IMR-90 (cell line): ENCODE measurements at regions not wholly inside any gene's neighbourhood (a gene's known extent, or its start where the extent isn't known, plus 50 kb on each side); places are given as distances from the start of the nearest gene placed in this dataset.

Experiments
- ATAC-seq: fragments of 200-7000 bp; cut with Tn5 transposase; 2 replicates; pipeline ENCODE4 v1.9.1; 2020; ENCODE audit warnings: low read depth, mild to moderate bottlenecking, moderate library complexity
- BruUV-seq: library from RNA; stranded (reverse); fragments of 400-500 nt; replicated peaks from 2 replicates; lab custom pipeline; 2021; lab: Mats Ljungman, UMichigan
- CTCF ChIA-PET: fragments of 300-600 bp; formaldehyde crosslinking; extraction: SDS; loops from one replicate; lab custom pipeline; 2021; ENCODE audit warnings: antibody characterized with exemption; lab: Yijun Ruan, JAX
- POLR2A ChIA-PET: fragments of 300-600 bp; sonication (Branson Sonifier 250); formaldehyde crosslinking; loops from one replicate; lab custom pipeline; 2022; ENCODE audit warnings: antibody characterized with exemption; ENCODE audit not compliant: unreplicated experiment; lab: Charles Lee
- DNase-seq: peaks from one replicate; pipeline ENCODE4 v3.0.0; 2013
- H2AFZ ChIP-seq: replicated peaks from 2 replicates; pipeline ENCODE3; 2013; ENCODE audit warnings: low read length, mild to moderate bottlenecking; ENCODE audit not compliant: poor library complexity
- H2AK5ac ChIP-seq: 2 replicates; pipeline ENCODE4 v1.6.1; 2013; ENCODE audit warnings: low read depth, low read length, inconsistent platforms
- H2AK9ac ChIP-seq: replicated peaks from 2 replicates; pipeline ENCODE3; 2013; ENCODE audit warnings: mild to moderate bottlenecking, low read depth, low read length, moderate library complexity; ENCODE audit not compliant: poor library complexity
- H2BK120ac ChIP-seq: 2 replicates; pipeline ENCODE4 v1.6.1; 2013; ENCODE audit warnings: low read depth, low read length, inconsistent platforms
- H2BK15ac ChIP-seq: 3 replicates; pipeline ENCODE4 v1.6.1; 2013; ENCODE audit warnings: low read depth, low read length, inconsistent platforms
- H2BK20ac ChIP-seq: 2 replicates; pipeline ENCODE4 v1.6.1; 2013; ENCODE audit warnings: low read depth, mild to moderate bottlenecking, inconsistent platforms, low read length, moderate library complexity
- H2BK5ac ChIP-seq: 2 replicates; pipeline ENCODE4 v1.6.1; 2013; ENCODE audit warnings: mild to moderate bottlenecking, low read depth, low read length, inconsistent platforms; ENCODE audit not compliant: poor library complexity, severe bottlenecking
- H3K14ac ChIP-seq: replicated peaks from 2 replicates; pipeline ENCODE4 v1.6.1; 2013; ENCODE audit warnings: low read depth, low read length, inconsistent platforms
- H3K18ac ChIP-seq: 2 replicates; pipeline ENCODE4 v1.6.1; 2013; ENCODE audit warnings: low read depth, low read length, control low read depth
- H3K23ac ChIP-seq: 2 replicates; pipeline ENCODE4 v1.6.1; 2013; ENCODE audit warnings: low read depth, low read length, inconsistent platforms
- H3K27ac ChIP-seq: 2 replicates; pipeline ENCODE4 v1.5.1; 2013; ENCODE audit warnings: mild to moderate bottlenecking, control low read depth, low read length; ENCODE audit not compliant: insufficient read depth
- H3K27me3 ChIP-seq: 2 replicates; pipeline ENCODE4 v1.6.1; 2013; ENCODE audit warnings: low read length; ENCODE audit not compliant: control insufficient read depth, insufficient read depth
- H3K36me3 ChIP-seq: 2 replicates; pipeline ENCODE4 v1.6.1; 2013; ENCODE audit warnings: low read length, mixed read lengths; ENCODE audit not compliant: control insufficient read depth, insufficient read depth
- H3K4ac ChIP-seq: 2 replicates; pipeline ENCODE4 v1.6.1; 2013; ENCODE audit warnings: low read depth, low read length, inconsistent platforms
- H3K4me1 ChIP-seq: 2 replicates; pipeline ENCODE4 v1.6.1; 2013; ENCODE audit warnings: low read length, mixed read lengths; ENCODE audit not compliant: control insufficient read depth, insufficient read depth
- H3K4me2 ChIP-seq: 2 replicates; pipeline ENCODE4 v1.6.1; 2013; ENCODE audit warnings: low read depth, mild to moderate bottlenecking, control low read depth, low read length, moderate library complexity
- H3K4me3 ChIP-seq: 2 replicates; pipeline ENCODE4 v1.5.1; 2013; ENCODE audit warnings: low read depth, mild to moderate bottlenecking, control low read depth, low read length, moderate library complexity; ENCODE audit not compliant: insufficient read depth
- H3K56ac ChIP-seq: 2 replicates; pipeline ENCODE4 v1.6.1; 2013; ENCODE audit warnings: low read length, inconsistent platforms; ENCODE audit not compliant: insufficient read depth; ENCODE audit errors: extremely low read depth
- H3K79me1 ChIP-seq, 2 experiments: 2 replicates each; pipeline ENCODE4 v1.6.1; 2013; ENCODE audit warnings: low read length in 2 of 2, inconsistent platforms in 1 of 2, low read depth in 1 of 2
- H3K9ac ChIP-seq: 2 replicates; pipeline ENCODE4 v1.6.1; 2013; ENCODE audit warnings: low read depth, low read length, control low read depth
- H3K9me1 ChIP-seq: 2 replicates; pipeline ENCODE4 v1.6.1; 2013; ENCODE audit warnings: low read length, inconsistent platforms; ENCODE audit not compliant: insufficient read depth
- H3K9me3 ChIP-seq: 2 replicates; pipeline ENCODE4 v1.6.1; 2013; ENCODE audit warnings: low read length; ENCODE audit not compliant: control insufficient read depth, insufficient read depth
- H4K20me1 ChIP-seq: 2 replicates; pipeline ENCODE4 v1.6.1; 2013; ENCODE audit warnings: low read length, inconsistent platforms; ENCODE audit not compliant: insufficient read depth
- H4K5ac ChIP-seq: 2 replicates; pipeline ENCODE4 v1.6.1; 2013; ENCODE audit warnings: mild to moderate bottlenecking, low read depth, low read length, control low read depth
- H4K8ac ChIP-seq, 2 experiments: 2 replicates each; pipeline ENCODE4 v1.6.1; 2013; ENCODE audit warnings: low read depth in 2 of 2, low read length in 2 of 2, control low read depth in 1 of 2, inconsistent platforms in 1 of 2
- H4K91ac ChIP-seq: 2 replicates; pipeline ENCODE4 v1.6.1; 2013; ENCODE audit warnings: low read depth, low read length, inconsistent platforms; ENCODE audit not compliant: insufficient read depth
- BHLHE40 ChIP-seq: fragments of 150-350 bp; IDR thresholded peaks from 2 replicates; pipeline ENCODE4 v1.6.1; 2016; ENCODE audit warnings: mild to moderate bottlenecking, low read depth, low read length
- CEBPB ChIP-seq: IDR thresholded peaks from 2 replicates; pipeline ENCODE4 v1.6.1; 2012; ENCODE audit warnings: low read depth, low read length, improper control_type of control experiment
- CHD1 ChIP-seq: IDR thresholded peaks from 2 replicates; pipeline ENCODE4 v1.6.1; 2012; ENCODE audit warnings: low read depth, low read length, improper control_type of control experiment
- CTCF ChIP-seq: conservative IDR thresholded peaks from 2 replicates; pipeline ENCODE4 v1.5.1; 2012; ENCODE audit warnings: mild to moderate bottlenecking, low read depth, low read length, improper control_type of control experiment
- MAFK ChIP-seq: IDR thresholded peaks from 2 replicates; pipeline ENCODE4 v1.6.1; 2012; ENCODE audit warnings: low read depth, low read length, improper control_type of control experiment
- MAZ ChIP-seq: IDR thresholded peaks from 2 replicates; pipeline ENCODE4 v1.6.1; 2012; ENCODE audit warnings: low read depth, mild to moderate bottlenecking, low read length, improper control_type of control experiment, moderate library complexity, borderline replicate concordance
- MXI1 ChIP-seq: IDR thresholded peaks from 2 replicates; pipeline ENCODE4 v1.6.1; 2012; ENCODE audit warnings: low read depth, mild to moderate bottlenecking, low read length, moderate library complexity, borderline replicate concordance
- RAD21 ChIP-seq: IDR thresholded peaks from 2 replicates; pipeline ENCODE4 v1.6.1; 2012; ENCODE audit warnings: low read length, improper control_type of control experiment
- SMC3 ChIP-seq: fragments of 150-350 bp; IDR thresholded peaks from 2 replicates; pipeline ENCODE4 v1.6.1; 2016; ENCODE audit warnings: low read depth, mild to moderate bottlenecking, antibody characterized with exemption, low read length, moderate library complexity
- WGBS, 2 experiments: methylation state at CpG; one replicate each; pipeline versions ENCODE4 v1.1.5 to v1.1.7; 2013; ENCODE audit warnings: missing lambda C conversion rate in 2 of 2; ENCODE audit not compliant: insufficient read length in 1 of 2; ENCODE audit errors: extremely low coverage in 2 of 2; 5-methylcytosine and 5-hydroxymethylcytosine counted together
- dilution Hi-C: fragments of 300-500 bp; cut with HindIII; formaldehyde crosslinking; loops from one replicate; pipeline ENCODE4 v1.14.3; 2018; ENCODE audit warnings: low sequenced_read_pairs; ENCODE audit not compliant: unreplicated experiment
- in situ Hi-C: fragments of 300-500 bp; cut with MboI; formaldehyde crosslinking; loops from 3 replicates; pipeline ENCODE4 v1.14.3; 2019; ENCODE audit warnings: low sequenced_read_pairs, inconsistent platforms, mixed read lengths
- intact Hi-C: fragments of 100-400 bp; cut with micrococcal nuclease; formaldehyde crosslinking; loops from 2 replicates; pipeline ENCODE4 v1.10.0; 2022

- no peak overlapping the region for H2AK9ac ChIP-seq
- no peak overlapping the region for H2BK15ac ChIP-seq
- no TSS peak for BruUV-seq
- no peak overlapping the region for H4K8ac ChIP-seq
- no peak overlapping the region for H3K4me3 ChIP-seq
- ChIA-PET POLR2A (no interaction called here), CTCF (no interaction called here)
- H3K36me3 ChIP-seq, result no peaks in the 10 kb centered on the region
- in situ Hi-C loops (no loop called here), dilution Hi-C loops (no loop called here), intact Hi-C loops (no loop called here)
- TF ChIP-seq BHLHE40 (no peak), RAD21 (no peak), CHD1 (no peak), CEBPB (no peak), MAZ (no peak), MXI1 (no peak), SMC3 (no peak), CTCF (no peak), MAFK (no peak)
- no peak overlapping the region for H3K18ac ChIP-seq
- H2BK5ac ChIP-seq, result no peak overlapping the region
- no peaks in the 10 kb centered on the region for H3K9me3 ChIP-seq
- no peak overlapping the region for H4K5ac ChIP-seq
- no peaks in the 10 kb centered on the region for H3K9me1 ChIP-seq
- no peak overlapping the region for H3K9ac ChIP-seq
- H3K27ac ChIP-seq, result no peak overlapping the region
- H2BK120ac ChIP-seq, result no peak overlapping the region
- peaks cover 1% of the 10 kb centered on the region; the same call in 1 of the 2 replicates for H3K27me3 ChIP-seq
- WGBS, 2 experiments, result 43% methylated on average over 1 of the region's 2 CpGs; no CpG with 5 or more reads in 1 of the 2 experiments
- no peaks in the 10 kb centered on the region for H4K20me1 ChIP-seq
- ATAC-seq (no peak), DNase-seq (no peak)
- no peak overlapping the region for H3K4me2 ChIP-seq
- no peak overlapping the region for H3K14ac ChIP-seq
- H2BK20ac ChIP-seq, result no peak overlapping the region
- no peak overlapping the region for H3K23ac ChIP-seq
- H3K56ac ChIP-seq, result no peak overlapping the region
- no peak overlapping the region for H4K91ac ChIP-seq
- no peak overlapping the region for H2AK5ac ChIP-seq
- no peak overlapping the region for H2AFZ ChIP-seq
- no peaks in the 10 kb centered on the region for H3K79me1 ChIP-seq
- no peak overlapping the region for H3K4ac ChIP-seq
- no peaks in the 10 kb centered on the region for H3K4me1 ChIP-seq
These were observed 241.5 kb upstream of the LHX5 start for GRCh38 chr12:113713156-113713555.
